Gastrocnemius medialis (tissue), 4 donors: ENCODE measurements at regions not wholly inside any gene's neighbourhood (a gene's known extent, or its start where the extent isn't known, plus 50 kb on each side); places are given as distances from the start of the nearest gene placed in this dataset.

Source experiments
- POLR2A ChIP-seq, 2 donors: fragments of 450-650 bp; IDR thresholded peaks; one replicate each; pipeline ENCODE4 v1.6.1; 2017; ENCODE audit warnings: antibody characterized with exemption in 2 of 2, mild to moderate bottlenecking in 2 of 2, moderate library complexity in 2 of 2
- TF ChIP-seq, protein P1 (sequence below), 5 experiments: fragments of 450-650 bp in 3 of 5; fragments of 200-600 bp in 2 of 5; sonication (generic) in 2 of 5; IDR thresholded peaks in 4 of 5; conservative IDR thresholded peaks in 1 of 5; 1 replicate in 4 of 5; 2 replicates in 1 of 5; pipeline ENCODE4 v1.5.1; 2016 to 2019; ENCODE audit warnings: antibody characterized with exemption in 5 of 5, mild to moderate bottlenecking in 3 of 5, moderate library complexity in 3 of 5

DNA sequence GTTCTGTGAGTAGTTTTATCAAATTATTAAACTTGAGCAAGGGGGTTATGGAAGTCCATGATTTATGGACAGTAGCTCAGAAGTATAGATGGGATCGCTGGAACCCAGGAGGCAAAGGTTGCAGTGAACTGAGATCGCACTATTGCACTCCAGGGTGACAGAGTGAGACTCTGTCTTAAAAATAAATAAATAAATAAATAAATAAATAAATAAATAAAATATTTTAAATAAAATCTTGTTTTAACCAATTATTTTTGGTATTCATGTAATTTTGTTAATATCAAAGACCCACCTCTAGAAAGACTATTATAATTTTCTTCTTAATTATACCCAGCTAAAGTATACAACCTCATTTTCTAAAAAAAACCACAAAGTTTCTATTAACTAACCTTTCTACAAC, 134.3 kb downstream of the ZNF37A start:
- TF ChIP-seq, protein P1, sequence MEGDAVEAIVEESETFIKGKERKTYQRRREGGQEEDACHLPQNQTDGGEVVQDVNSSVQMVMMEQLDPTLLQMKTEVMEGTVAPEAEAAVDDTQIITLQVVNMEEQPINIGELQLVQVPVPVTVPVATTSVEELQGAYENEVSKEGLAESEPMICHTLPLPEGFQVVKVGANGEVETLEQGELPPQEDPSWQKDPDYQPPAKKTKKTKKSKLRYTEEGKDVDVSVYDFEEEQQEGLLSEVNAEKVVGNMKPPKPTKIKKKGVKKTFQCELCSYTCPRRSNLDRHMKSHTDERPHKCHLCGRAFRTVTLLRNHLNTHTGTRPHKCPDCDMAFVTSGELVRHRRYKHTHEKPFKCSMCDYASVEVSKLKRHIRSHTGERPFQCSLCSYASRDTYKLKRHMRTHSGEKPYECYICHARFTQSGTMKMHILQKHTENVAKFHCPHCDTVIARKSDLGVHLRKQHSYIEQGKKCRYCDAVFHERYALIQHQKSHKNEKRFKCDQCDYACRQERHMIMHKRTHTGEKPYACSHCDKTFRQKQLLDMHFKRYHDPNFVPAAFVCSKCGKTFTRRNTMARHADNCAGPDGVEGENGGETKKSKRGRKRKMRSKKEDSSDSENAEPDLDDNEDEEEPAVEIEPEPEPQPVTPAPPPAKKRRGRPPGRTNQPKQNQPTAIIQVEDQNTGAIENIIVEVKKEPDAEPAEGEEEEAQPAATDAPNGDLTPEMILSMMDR (IDR thresholded peaks at IDR 0.05 in 4 of 5, conservative IDR thresholded peaks at IDR 0.05 in 1 of 5) = no peak
- no peak for TF ChIP-seq POLR2A (IDR thresholded peaks at IDR 0.05)
